Activated CD4-positive, alpha-beta T cell treated with anti-CD3 and anti-CD28 coated beads for 48 hours (primary cell): ENCODE measurements at regions not wholly inside any gene's neighbourhood (a gene's known extent, or its start where the extent isn't known, plus 50 kb on each side); places are given as distances from the start of the nearest gene placed in this dataset.
"Not testable (repeated sequence)": the region's sequence is repeated elsewhere in the genome, so short reads cannot be mapped to it uniquely, and the experiment has no call there.

Experiments
- DNase-seq: peaks from one replicate; pipeline ENCODE4 v3.0.0-alpha.2; 2020

DNA sequence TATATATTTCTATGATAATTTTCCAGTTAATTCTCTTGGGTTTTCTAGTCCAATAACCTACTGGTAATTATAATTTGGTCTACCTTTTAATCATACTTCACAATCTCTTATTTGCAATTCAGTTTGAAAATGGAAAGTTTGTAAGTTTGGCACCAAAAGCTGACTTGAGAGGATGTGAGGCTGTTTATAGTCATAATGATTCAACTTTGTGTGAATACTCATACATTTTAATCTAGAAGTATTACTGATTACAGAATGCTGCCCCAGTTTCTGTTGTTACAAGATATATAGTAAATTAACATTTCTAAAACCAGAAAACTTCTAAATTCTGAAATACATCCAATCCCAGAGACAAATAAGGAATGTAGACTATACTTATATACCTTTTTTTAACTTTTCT is 158.2 kb downstream of the SLC38A4 start:
- DNase-seq: no peak

DNA sequence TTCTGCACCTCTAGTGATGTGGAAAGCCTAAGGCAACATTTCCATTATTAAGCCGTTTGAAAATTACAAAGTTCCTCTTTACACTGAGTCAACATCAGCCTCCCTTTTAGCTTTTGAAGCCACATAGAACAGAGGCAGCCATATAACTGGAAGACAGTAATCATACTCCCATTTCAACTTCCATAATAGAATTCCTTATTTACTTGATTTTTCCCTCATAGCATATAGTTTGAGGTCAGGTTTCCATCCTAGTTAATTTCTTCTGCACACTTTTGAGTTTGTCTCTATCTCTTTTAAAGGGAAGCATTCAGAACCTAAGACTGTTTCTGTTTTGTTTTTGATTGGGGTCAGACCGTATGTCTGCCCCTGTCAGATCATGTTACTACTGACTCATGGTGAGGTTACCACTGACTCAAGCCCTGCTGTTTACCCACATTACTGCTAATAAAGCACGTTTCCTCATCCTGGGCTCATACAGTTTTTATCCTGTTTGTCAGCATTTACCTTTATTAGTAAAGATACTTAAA is 161.0 kb downstream of the SLC38A4 start:
- DNase-seq: peak; percentile 21

GRCh38 chr12:46663318-46663717 is 162.5 kb downstream of the SLC38A4 start:
- no peak for DNase-seq

GRCh38 chr12:46661110-46661845 is 164.5 kb downstream of the SLC38A4 start:
- peak; percentile 7 for DNase-seq

- DNase-seq: no peak
These were observed 165.1 kb downstream of the SLC38A4 start for GRCh38 chr12:46660719-46661109.

DNA sequence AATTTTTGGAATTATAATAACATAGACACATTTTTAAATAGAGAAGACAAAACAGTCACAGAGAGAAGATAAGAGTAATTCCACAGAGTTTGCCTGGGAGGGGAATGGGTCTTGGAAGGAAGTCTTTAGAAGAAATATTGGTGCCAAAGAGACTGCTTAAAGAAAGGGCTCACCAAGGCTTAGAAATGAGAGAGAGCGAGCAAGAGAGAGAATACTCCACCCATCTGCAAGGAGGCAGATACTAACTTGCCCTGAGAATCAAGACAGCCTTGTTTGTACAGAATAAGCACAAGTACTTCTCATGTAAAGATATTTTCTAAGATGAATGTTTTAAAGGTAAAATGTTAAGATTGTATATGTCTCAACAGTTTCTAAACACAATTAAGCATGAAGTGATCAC is 165.5 kb downstream of the SLC38A4 start:
- DNase-seq: no peak

DNA sequence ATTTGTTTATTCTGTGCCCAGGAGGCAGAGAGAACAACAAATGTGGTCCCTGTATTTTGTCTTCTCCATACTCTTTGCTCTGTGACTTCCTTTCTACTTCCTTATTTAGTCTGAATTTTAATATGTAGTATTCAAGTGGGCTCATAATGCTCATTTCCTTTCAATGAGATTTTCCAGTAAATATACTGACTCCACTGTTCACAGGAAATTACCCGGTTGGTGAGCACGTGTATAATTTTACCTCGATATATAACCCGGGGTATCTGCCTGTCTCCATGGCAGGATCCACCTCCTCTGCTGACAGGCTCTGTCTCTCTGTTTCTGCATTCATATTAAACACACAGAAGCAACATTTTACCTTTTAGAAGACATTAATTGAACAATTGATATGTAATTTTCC is 166.0 kb downstream of the SLC38A4 start:
- DNase-seq: no peak

DNA sequence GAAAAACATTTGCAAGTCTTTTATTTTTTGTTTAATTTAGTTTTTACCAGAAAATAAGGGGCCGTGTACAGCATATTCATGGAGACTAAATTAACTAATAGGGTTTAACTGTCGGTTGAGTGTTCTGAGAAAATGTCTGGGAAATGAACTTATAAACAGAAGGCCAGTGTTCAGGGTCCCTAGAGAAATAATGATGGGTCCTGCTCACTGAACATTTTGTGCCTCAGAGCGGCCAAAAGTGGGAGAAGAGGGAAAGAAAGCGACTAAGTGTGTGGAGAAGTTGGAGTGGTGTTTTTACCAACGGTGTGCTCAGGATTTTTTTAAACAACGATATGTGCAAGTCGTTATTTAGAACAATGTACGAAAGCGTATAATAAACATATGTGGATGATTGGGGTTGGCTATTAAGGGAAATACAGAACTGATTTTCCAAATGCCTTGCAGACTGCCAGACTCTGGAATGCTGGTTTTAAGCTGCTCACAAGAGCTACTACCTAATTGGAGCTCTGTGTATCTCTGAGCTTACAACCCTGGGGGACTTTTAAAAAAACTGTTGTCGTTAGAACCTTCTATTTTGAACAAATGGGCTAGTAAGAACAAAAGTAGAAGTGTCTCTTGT is 166.7 kb downstream of the SLC38A4 start:
- no peak for DNase-seq

DNA sequence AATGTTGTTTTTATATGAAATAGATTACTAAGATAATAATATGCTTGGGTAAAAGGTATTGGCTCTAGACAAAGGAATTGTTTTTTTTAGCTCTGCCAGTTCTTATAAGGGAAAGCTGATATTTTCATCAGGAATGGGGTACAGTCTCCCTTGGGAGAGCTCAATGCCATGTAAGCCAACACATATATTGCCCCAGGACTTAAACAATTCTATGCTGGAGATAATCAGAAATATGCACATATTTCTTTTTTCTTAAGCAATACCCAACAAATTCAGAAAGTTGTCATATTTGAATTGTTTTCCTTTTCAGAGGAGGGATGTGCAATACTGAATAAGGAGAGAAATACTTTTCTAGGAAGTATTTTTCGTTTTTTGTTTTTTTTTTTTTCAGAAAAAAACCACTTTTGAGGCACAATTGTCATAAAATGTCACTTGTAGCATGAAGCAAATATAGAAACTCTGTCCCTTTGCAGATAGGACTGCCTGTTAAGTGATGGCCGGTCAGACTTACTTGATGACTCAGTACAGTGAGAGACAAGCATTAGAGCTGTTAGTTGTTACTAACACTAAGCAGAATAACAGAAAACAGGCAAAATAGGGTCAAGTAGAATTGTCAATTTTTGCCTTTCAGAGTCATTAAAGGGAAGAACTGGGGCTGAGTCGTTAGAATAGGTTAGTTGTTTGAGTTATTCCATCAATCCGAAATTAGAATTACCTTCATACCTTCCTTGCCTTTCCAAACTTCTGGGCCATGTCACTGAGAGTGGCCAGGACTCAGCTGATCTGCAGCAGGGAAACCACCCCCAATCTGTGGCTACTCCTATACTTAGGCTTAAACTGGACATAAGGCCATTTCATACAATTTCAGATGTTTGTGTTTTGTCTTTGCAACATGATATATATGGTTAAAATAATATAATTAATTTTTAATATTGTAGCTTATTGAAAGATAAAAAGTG is 168.1 kb downstream of the SLC38A4 start:
- no peak for DNase-seq

DNA sequence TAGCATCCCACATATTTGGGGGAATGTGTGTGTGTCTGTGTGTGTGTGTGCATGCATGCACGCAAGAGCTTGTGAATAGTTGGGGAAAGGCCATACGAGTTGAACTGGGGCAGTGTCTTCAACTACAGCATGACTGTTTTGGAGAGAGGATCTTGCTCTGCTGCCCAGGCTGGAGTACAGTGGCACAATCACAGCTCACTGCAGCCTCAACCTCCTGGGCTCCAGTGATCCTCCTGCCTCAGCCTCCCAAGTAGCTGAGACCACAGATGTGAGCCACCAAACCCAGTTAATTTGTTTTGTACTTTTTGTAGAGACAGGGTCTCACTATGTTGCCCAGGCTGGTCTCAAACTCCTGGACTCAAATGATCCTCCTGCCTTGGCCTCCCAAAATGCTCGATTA is 169.8 kb downstream of the SLC38A4 start:
- DNase-seq: not testable (repeated sequence)

DNA sequence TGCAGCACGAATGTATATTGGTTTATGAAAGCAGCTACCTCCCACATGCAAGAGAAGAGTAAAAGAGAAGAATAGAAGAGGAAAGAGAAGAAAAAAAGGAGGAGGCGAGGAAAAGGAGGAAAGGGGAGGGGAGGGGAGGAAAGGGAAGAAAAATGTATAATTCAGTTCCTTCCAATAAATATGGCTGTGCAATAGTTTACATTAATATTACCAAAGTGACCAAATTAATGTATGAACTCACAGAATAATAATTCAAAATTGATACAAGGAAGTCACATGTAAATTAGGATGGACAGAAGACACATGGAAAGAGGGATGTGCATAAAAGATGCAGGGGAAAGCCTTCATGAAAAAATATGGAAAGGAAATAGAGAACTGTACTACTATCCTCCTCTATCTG is 172.5 kb downstream of the SLC38A4 start:
- no peak for DNase-seq

DNA sequence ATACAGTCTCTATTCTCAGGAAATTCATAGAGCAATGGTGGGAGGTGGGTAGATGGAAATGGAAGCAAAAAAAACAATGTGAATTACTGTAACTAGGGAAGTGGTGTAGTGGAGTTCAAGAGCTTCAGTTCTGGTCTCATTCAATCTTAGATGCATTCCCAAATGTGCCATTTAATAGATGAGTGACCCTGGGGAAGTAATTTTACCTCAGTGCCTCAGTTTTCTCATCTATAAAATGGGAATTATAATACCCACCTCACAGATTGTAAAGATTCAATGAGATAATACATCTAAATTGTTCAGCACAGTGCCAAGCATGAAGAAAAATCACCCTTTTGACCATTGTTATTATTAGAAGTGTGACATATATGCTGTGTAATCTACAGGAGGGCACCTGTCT is 173.1 kb downstream of the SLC38A4 start:
- DNase-seq: no peak

GRCh38 chr12:46650688-46651087 is 175.1 kb downstream of the SLC38A4 start:
- no peak for DNase-seq

GRCh38 chr12:46649433-46649832 is 176.4 kb downstream of the SLC38A4 start:
- DNase-seq: no peak

GRCh38 chr12:46647034-46647433 is 178.8 kb downstream of the SLC38A4 start:
- DNase-seq: no peak

DNA sequence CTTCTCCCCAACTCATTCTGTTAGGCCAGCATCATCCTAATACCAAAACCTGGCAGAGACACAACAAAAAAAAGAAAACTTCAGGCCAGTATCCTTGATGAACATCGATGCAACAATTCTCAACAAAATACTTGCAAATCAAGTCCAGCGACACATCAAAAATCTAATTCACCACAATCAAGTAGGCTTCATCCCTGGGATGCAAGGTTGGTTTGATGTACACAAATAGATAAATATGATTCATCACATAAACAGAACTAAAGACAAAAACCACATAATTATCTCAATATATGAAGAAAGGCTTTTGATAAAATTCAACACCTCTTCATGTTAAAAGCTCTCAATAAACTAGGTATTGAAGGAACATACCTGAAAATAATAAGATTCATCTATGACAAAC is 184.1 kb downstream of the SLC38A4 start:
- DNase-seq: not testable (repeated sequence)

DNA sequence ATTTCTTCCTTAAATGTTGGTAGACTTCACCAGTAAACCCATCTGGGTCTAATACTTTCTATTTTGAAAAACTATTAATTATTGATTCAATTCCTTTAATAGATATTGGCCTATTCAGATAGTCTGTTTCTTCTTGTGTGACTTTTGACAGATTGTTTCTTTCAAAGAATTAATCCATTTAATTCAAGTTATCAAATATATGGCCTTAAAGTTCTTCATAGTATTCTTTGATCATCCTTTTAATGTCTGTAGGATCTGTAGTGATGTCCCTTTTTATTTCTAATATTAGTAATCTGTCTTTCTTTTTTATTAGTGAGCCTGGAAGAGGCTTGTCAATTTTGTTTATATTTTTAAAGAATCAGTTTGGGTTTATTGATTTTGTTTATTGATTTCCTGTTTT is 190.0 kb downstream of the SLC38A4 start:
- DNase-seq: no peak

GRCh38 chr12:46629331-46630229 is 196.2 kb downstream of the SLC38A4 start:
- DNase-seq: no peak

DNA sequence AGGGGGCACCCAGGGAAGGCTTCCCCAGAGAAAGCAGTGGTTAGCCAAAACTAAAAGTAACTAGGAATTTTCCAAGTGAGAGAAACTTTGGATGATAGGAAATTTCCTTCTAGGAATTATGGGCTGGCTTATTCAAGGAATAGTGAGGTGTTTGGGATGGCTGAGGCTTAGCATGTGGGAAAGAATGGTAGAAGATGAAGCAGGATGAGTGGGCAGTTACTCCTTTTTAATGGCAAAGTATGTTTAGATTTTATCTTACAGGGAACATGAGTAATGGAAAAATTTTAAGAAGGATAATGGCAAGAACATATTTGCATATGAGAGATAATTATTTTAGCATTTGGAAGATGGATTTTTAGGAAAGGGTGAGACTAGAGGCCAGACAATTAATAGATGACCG is 197.6 kb downstream of the SLC38A4 start:
- no peak for DNase-seq

DNA sequence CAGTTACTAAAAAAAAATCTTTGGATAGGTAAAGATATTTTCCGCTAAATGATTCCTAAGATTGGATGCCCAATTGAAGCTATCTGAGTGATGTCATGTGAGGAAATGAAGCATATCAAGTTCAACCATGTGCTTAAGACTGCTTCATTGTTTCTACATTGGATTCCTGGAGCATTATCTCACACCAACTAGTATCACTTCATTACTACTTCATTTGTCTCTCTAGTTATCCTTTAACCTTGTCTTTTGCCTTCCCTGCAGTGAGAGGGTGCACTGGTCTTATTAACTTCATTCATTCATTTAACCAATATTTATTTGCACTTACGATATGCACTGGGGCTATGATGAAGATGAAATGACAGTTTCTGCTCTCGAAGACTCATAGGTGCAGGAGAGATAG is 198.1 kb downstream of the SLC38A4 start:
- DNase-seq: no peak

DNA sequence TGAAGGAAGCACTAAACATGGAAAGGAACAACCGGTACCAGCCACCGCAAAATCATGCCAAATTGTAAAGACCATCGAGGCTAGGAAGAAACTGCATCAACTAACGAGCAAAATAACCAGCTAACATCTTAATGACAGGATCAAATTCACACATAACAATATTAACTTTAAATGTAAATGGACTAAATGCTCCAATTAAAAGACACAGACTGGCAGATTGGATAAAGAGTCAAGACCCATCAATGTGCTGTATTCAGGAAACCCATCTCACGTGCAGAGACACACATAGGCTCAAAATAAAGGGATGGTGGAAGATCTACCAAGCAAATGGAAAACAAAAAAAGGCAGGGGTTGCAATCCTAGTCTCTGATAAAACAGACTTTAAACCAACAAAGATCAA is 206.3 kb downstream of the SLC38A4 start:
- DNase-seq: not testable (repeated sequence)

- DNase-seq: not testable (repeated sequence)
These were observed 208.1 kb downstream of the SLC38A4 start for GRCh38 chr12:46617737-46618136.
